ENCODE measurements at regions not wholly inside any gene's neighbourhood (a gene's known extent, or its start where the extent isn't known, plus 50 kb on each side); places are given as distances from the start of the nearest gene placed in this dataset.

- DNase-seq (no peak), ATAC-seq (ENCODE audit: low read depth) (no peak)
- intact Hi-C loops (cut with micrococcal nuclease) = no loop called here
- ChIA-PET POLR2A (no interaction called here), CTCF (no interaction called here)
- no peaks in the 10 kb centered on the region for H3K9me3 Mint-ChIP-seq
- no peak for TF ChIP-seq CTCF (IDR thresholded peaks at IDR 0.05)
- H3K4me1 Mint-ChIP-seq = no peaks in the 10 kb centered on the region
- H3K27me3 Mint-ChIP-seq = peaks cover 9% of the 10 kb centered on the region
- H3K27ac Mint-ChIP-seq = no peak overlapping the region
- H3K4me3 Mint-ChIP-seq = no peak overlapping the region
- H3K36me3 Mint-ChIP-seq (ENCODE audit: low read depth) = no peaks in the 10 kb centered on the region
Observed at GRCh38 chr16:80287674-80288073, 253.1 kb upstream of the DYNLRB2 start.

- TF ChIP-seq CTCF (IDR thresholded peaks at IDR 0.05) = no peak
- H3K27ac Mint-ChIP-seq = no peak overlapping the region
- no peak for DNase-seq
- H3K9me3 Mint-ChIP-seq = no peaks in the 10 kb centered on the region
- POLR2A ChIA-PET = no interaction called here
- H3K36me3 Mint-ChIP-seq (ENCODE audit: low read depth) = no peaks in the 10 kb centered on the region
- CTCF ChIA-PET = no interaction called here
- intact Hi-C loops (cut with micrococcal nuclease) = no loop called here
- peaks cover 9% of the 10 kb centered on the region for H3K27me3 Mint-ChIP-seq
- ATAC-seq (ENCODE audit: low read depth) = no peak
- no peaks in the 10 kb centered on the region for H3K4me1 Mint-ChIP-seq
- H3K4me3 Mint-ChIP-seq = no peak overlapping the region
Observed at GRCh38 chr16:80285104-80285503, 255.7 kb upstream of the DYNLRB2 start.

GRCh38 chr16:80283466-80284392 is 257.1 kb upstream of the DYNLRB2 start:
- DNase-seq (no peak), ATAC-seq (ENCODE audit: low read depth) (no peak)
- Mint-ChIP-seq H3K9me3 (no peaks in the 10 kb centered on the region), H3K36me3 (ENCODE audit: low read depth) (no peaks in the 10 kb centered on the region), H3K27me3 (peaks cover 8% of the 10 kb centered on the region), H3K4me1 (no peaks in the 10 kb centered on the region), H3K4me3 (no peak overlapping the region), H3K27ac (no peak overlapping the region)
- intact Hi-C loops (cut with micrococcal nuclease) = no loop called here
- no peak for TF ChIP-seq CTCF (IDR thresholded peaks at IDR 0.05)
- CTCF ChIA-PET = no interaction called here
- POLR2A ChIA-PET = no interaction called here

- ChIA-PET POLR2A (no interaction called here), CTCF (no interaction called here)
- DNase-seq (no peak), ATAC-seq (ENCODE audit: low read depth) (no peak)
- Mint-ChIP-seq H3K4me3 (no peak overlapping the region), H3K9me3 (no peaks in the 10 kb centered on the region), H3K4me1 (no peaks in the 10 kb centered on the region), H3K36me3 (ENCODE audit: low read depth) (no peaks in the 10 kb centered on the region), H3K27me3 (peaks cover 9% of the 10 kb centered on the region), H3K27ac (no peak overlapping the region)
- TF ChIP-seq CTCF (IDR thresholded peaks at IDR 0.05) = no peak
- intact Hi-C loops (cut with micrococcal nuclease) = no loop called here
Observed at GRCh38 chr16:80280557-80280956, 260.2 kb upstream of the DYNLRB2 start.

- Mint-ChIP-seq H3K4me1 (no peaks in the 10 kb centered on the region), H3K9me3 (no peaks in the 10 kb centered on the region), H3K27ac (no peak overlapping the region), H3K4me3 (no peak overlapping the region), H3K36me3 (ENCODE audit: low read depth) (no peaks in the 10 kb centered on the region), H3K27me3 (peaks cover 9% of the 10 kb centered on the region)
- POLR2A ChIA-PET = no interaction called here
- intact Hi-C loops (cut with micrococcal nuclease) = no loop called here
- DNase-seq (no peak), ATAC-seq (ENCODE audit: low read depth) (no peak)
- CTCF ChIA-PET = no interaction called here
- no peak for TF ChIP-seq CTCF (IDR thresholded peaks at IDR 0.05)
Observed at GRCh38 chr16:80279656-80280055, 261.1 kb upstream of the DYNLRB2 start.
